ENCODE measurements at regions not wholly inside any gene's neighbourhood (a gene's known extent, or its start where the extent isn't known, plus 50 kb on each side); places are given as distances from the start of the nearest gene placed in this dataset.
"Not testable (repeated sequence)": the region's sequence is repeated elsewhere in the genome, so short reads cannot be mapped to it uniquely, and the experiment has no call there.

- no peak for DNase-seq
- Histone ChIP-seq H2BK5ac (ENCODE audit: low read depth, low read length, poor library complexity, severe bottlenecking) (no peak overlapping the region), H3K27me3 (ENCODE audit: control insufficient read depth in 1 of 2, insufficient read depth in 1 of 2, low read length in 2 of 2) (no peaks in the 10 kb centered on the region), H2AFZ (ENCODE audit: low read depth, low read length) (no peak overlapping the region), H3K4me1 (ENCODE audit: control insufficient read depth, insufficient read depth, low read depth, low read length) (peaks cover 2% of the 10 kb centered on the region), H3K36me3 (ENCODE audit: control insufficient read depth in 1 of 2, insufficient read depth in 2 of 2, low read depth in 1 of 2, low read length in 2 of 2) (no peaks in the 10 kb centered on the region), H3K9ac (ENCODE audit: low read length) (no peak overlapping the region), H3K27ac (ENCODE audit: low read length, poor library complexity, severe bottlenecking) (no peak overlapping the region), H3K79me1 (replicated peaks; ENCODE audit: low read length, poor library complexity, severe bottlenecking) (no peaks in the 10 kb centered on the region), H3K4ac (ENCODE audit: low read depth in 1 of 2, low read length in 2 of 2) (no peak overlapping the region), H2AK5ac (ENCODE audit: low read length, severe bottlenecking) (no peak overlapping the region), H3K14ac (ENCODE audit: low read length in 2 of 2) (no peak overlapping the region), H2BK12ac (ENCODE audit: low read length in 2 of 2) (no peak overlapping the region), H2BK15ac (ENCODE audit: low read depth, poor library complexity, severe bottlenecking) (no peak overlapping the region), H3K4me2 (ENCODE audit: low read length, poor library complexity, severe bottlenecking) (no peak overlapping the region), H4K91ac (ENCODE audit: low read length) (no peak overlapping the region), H2BK120ac (ENCODE audit: low read depth, low read length) (no peak overlapping the region), H3K4me3 (ENCODE audit: insufficient read depth in 1 of 2, low read depth in 1 of 2, low read length in 2 of 2) (no peak overlapping the region), H3K18ac (ENCODE audit: low read depth in 1 of 2, low read length in 2 of 2) (no peak overlapping the region), H3K23ac (ENCODE audit: low read length in 2 of 2) (no peak overlapping the region), H4K8ac (ENCODE audit: low read length) (no peak overlapping the region), H3K9me3 (ENCODE audit: control insufficient read depth, low read length) (no peaks in the 10 kb centered on the region)
- no CpG with 5 or more reads among the region's 1 CpG for WGBS
Observed at GRCh38 chr21:18743531-18743930, 339.9 kb upstream of the TMPRSS15 start.

- 0% methylated on average over 1 of the region's 2 CpGs for WGBS
- no peak overlapping the region for H3K14ac ChIP-seq (ENCODE audit: low read length in 2 of 2)
- H2BK120ac ChIP-seq (ENCODE audit: low read depth, low read length): no peak overlapping the region
Observed at GRCh38 chr21:18744840-18745239, 341.3 kb upstream of the TMPRSS15 start.

GRCh38 chr21:18752894-18753293, 349.3 kb upstream of the TMPRSS15 start:
- not testable (repeated sequence) for H3K18ac ChIP-seq (ENCODE audit: low read depth in 1 of 2, low read length in 2 of 2); H4K91ac ChIP-seq (ENCODE audit: low read length); H3K27ac ChIP-seq (ENCODE audit: low read length, poor library complexity, severe bottlenecking); H2BK15ac ChIP-seq (ENCODE audit: low read depth, poor library complexity, severe bottlenecking); H3K4ac ChIP-seq (ENCODE audit: low read depth in 1 of 2, low read length in 2 of 2); DNase-seq; H3K36me3 ChIP-seq (ENCODE audit: control insufficient read depth in 1 of 2, insufficient read depth in 2 of 2, low read depth in 1 of 2, low read length in 2 of 2); H2AFZ ChIP-seq (ENCODE audit: low read depth, low read length); H2BK120ac ChIP-seq (ENCODE audit: low read depth, low read length); H3K9me3 ChIP-seq (ENCODE audit: control insufficient read depth, low read length); H2AK5ac ChIP-seq (ENCODE audit: low read length, severe bottlenecking); H4K8ac ChIP-seq (ENCODE audit: low read length); H3K4me1 ChIP-seq (ENCODE audit: control insufficient read depth, insufficient read depth, low read depth, low read length); H3K14ac ChIP-seq (ENCODE audit: low read length in 2 of 2); H3K27me3 ChIP-seq (ENCODE audit: control insufficient read depth in 1 of 2, insufficient read depth in 1 of 2, low read length in 2 of 2); H3K9ac ChIP-seq (ENCODE audit: low read length); H3K4me3 ChIP-seq (ENCODE audit: insufficient read depth in 1 of 2, low read depth in 1 of 2, low read length in 2 of 2); H3K23ac ChIP-seq (ENCODE audit: low read length in 2 of 2); H2BK12ac ChIP-seq (ENCODE audit: low read length in 2 of 2); H3K4me2 ChIP-seq (ENCODE audit: low read length, poor library complexity, severe bottlenecking); H2BK5ac ChIP-seq (ENCODE audit: low read depth, low read length, poor library complexity, severe bottlenecking); H3K79me1 ChIP-seq (replicated peaks; ENCODE audit: low read length, poor library complexity, severe bottlenecking)
- WGBS: 88% methylated on average over 14 of the region's 15 CpGs

More at GRCh38 chr21:18744840-18745239, 341.3 kb upstream of the TMPRSS15 start:
- H2AFZ ChIP-seq (ENCODE audit: low read depth, low read length): no peak overlapping the region
- H3K23ac ChIP-seq (ENCODE audit: low read length in 2 of 2): no peak overlapping the region
- no peak overlapping the region for H3K9ac ChIP-seq (ENCODE audit: low read length)
- H3K79me1 ChIP-seq (replicated peaks; ENCODE audit: low read length, poor library complexity, severe bottlenecking): no peaks in the 10 kb centered on the region
- no peak overlapping the region for H4K91ac ChIP-seq (ENCODE audit: low read length)
- no peak overlapping the region for H3K27ac ChIP-seq (ENCODE audit: low read length, poor library complexity, severe bottlenecking)
- no peaks in the 10 kb centered on the region for H3K36me3 ChIP-seq (ENCODE audit: control insufficient read depth in 1 of 2, insufficient read depth in 2 of 2, low read depth in 1 of 2, low read length in 2 of 2)
- H3K9me3 ChIP-seq (ENCODE audit: control insufficient read depth, low read length): no peaks in the 10 kb centered on the region
- no peak for DNase-seq
- no peak overlapping the region for H2BK5ac ChIP-seq (ENCODE audit: low read depth, low read length, poor library complexity, severe bottlenecking)
- H2BK15ac ChIP-seq (ENCODE audit: low read depth, poor library complexity, severe bottlenecking): no peak overlapping the region
- H3K4ac ChIP-seq (ENCODE audit: low read depth in 1 of 2, low read length in 2 of 2): no peak overlapping the region
- H2AK5ac ChIP-seq (ENCODE audit: low read length, severe bottlenecking): no peak overlapping the region
- H4K8ac ChIP-seq (ENCODE audit: low read length): no peak overlapping the region
- no peaks in the 10 kb centered on the region for H3K27me3 ChIP-seq (ENCODE audit: control insufficient read depth in 1 of 2, insufficient read depth in 1 of 2, low read length in 2 of 2)
- no peak overlapping the region for H3K4me2 ChIP-seq (ENCODE audit: low read length, poor library complexity, severe bottlenecking)
- H2BK12ac ChIP-seq (ENCODE audit: low read length in 2 of 2): no peak overlapping the region
- H3K4me3 ChIP-seq (ENCODE audit: insufficient read depth in 1 of 2, low read depth in 1 of 2, low read length in 2 of 2): no peak overlapping the region
- no peak overlapping the region for H3K18ac ChIP-seq (ENCODE audit: low read depth in 1 of 2, low read length in 2 of 2)
- peaks cover 5% of the 10 kb centered on the region for H3K4me1 ChIP-seq (ENCODE audit: control insufficient read depth, insufficient read depth, low read depth, low read length)

- not testable (repeated sequence) for H2AFZ ChIP-seq (ENCODE audit: low read depth, low read length); H2BK5ac ChIP-seq (ENCODE audit: low read depth, low read length, poor library complexity, severe bottlenecking); H3K4ac ChIP-seq (ENCODE audit: low read depth in 1 of 2, low read length in 2 of 2); DNase-seq; H3K4me3 ChIP-seq (ENCODE audit: insufficient read depth in 1 of 2, low read depth in 1 of 2, low read length in 2 of 2); H3K36me3 ChIP-seq (ENCODE audit: control insufficient read depth in 1 of 2, insufficient read depth in 2 of 2, low read depth in 1 of 2, low read length in 2 of 2); H4K91ac ChIP-seq (ENCODE audit: low read length); H3K27me3 ChIP-seq (ENCODE audit: control insufficient read depth in 1 of 2, insufficient read depth in 1 of 2, low read length in 2 of 2); H2BK12ac ChIP-seq (ENCODE audit: low read length in 2 of 2); H2BK120ac ChIP-seq (ENCODE audit: low read depth, low read length); H3K4me2 ChIP-seq (ENCODE audit: low read length, poor library complexity, severe bottlenecking); H3K27ac ChIP-seq (ENCODE audit: low read length, poor library complexity, severe bottlenecking); H4K8ac ChIP-seq (ENCODE audit: low read length); H3K18ac ChIP-seq (ENCODE audit: low read depth in 1 of 2, low read length in 2 of 2); H3K79me1 ChIP-seq (replicated peaks; ENCODE audit: low read length, poor library complexity, severe bottlenecking); H2BK15ac ChIP-seq (ENCODE audit: low read depth, poor library complexity, severe bottlenecking); H3K4me1 ChIP-seq (ENCODE audit: control insufficient read depth, insufficient read depth, low read depth, low read length); H3K9ac ChIP-seq (ENCODE audit: low read length); H3K14ac ChIP-seq (ENCODE audit: low read length in 2 of 2); H3K9me3 ChIP-seq (ENCODE audit: control insufficient read depth, low read length); H2AK5ac ChIP-seq (ENCODE audit: low read length, severe bottlenecking); H3K23ac ChIP-seq (ENCODE audit: low read length in 2 of 2)
- 76% methylated on average over 4 of the region's 4 CpGs for WGBS
Observed at GRCh38 chr21:18756272-18756671, 352.7 kb upstream of the TMPRSS15 start.

Data from mesenchymal stem cell (in vitro differentiated cells and primary cell).